NB4 (cell line): ENCODE measurements at regions not wholly inside any gene's neighbourhood (a gene's known extent, or its start where the extent isn't known, plus 50 kb on each side); places are given as distances from the start of the nearest gene placed in this dataset.
"Not testable (repeated sequence)": the region's sequence is repeated elsewhere in the genome, so short reads cannot be mapped to it uniquely, and the experiment has no call there.

ENCODE experiments used
- DNase-seq: peaks from one replicate; pipeline ENCODE4 v3.0.0; 2010; ENCODE audit warnings: low read depth
- H3K4me3 ChIP-seq: one replicate; pipeline ENCODE4 v1.5.1; 2011; ENCODE audit warnings: mild to moderate bottlenecking, low read depth, low read length, moderate library complexity
- CTCF ChIP-seq: IDR thresholded peaks from one replicate; pipeline ENCODE4 v1.5.1; 2012; ENCODE audit warnings: low read depth, low read length
- MAX ChIP-seq: IDR thresholded peaks from 2 replicates; pipeline ENCODE4 v1.6.1; 2011; ENCODE audit warnings: low read depth, low read length
- MYC ChIP-seq: IDR thresholded peaks from 2 replicates; pipeline ENCODE4 v1.6.1; 2011; ENCODE audit warnings: low read depth, low read length
- POLR2A ChIP-seq: IDR thresholded peaks from 2 replicates; pipeline ENCODE4 v1.6.1; 2011; ENCODE audit warnings: mild to moderate bottlenecking; ENCODE audit not compliant: insufficient read length; ENCODE audit errors: extremely low read depth

- no peak for DNase-seq
- TF ChIP-seq MYC (no peak), POLR2A (no peak), MAX (no peak), CTCF (no peak)
- no peak overlapping the region for H3K4me3 ChIP-seq
Observed at GRCh38 chr6:81933089-81933488, 180.6 kb upstream of the TENT5A start.

- H3K4me3 ChIP-seq, DNase-seq: not testable (repeated sequence)
Observed at GRCh38 chr6:81932448-81932847, 180.0 kb upstream of the TENT5A start.

GRCh38 chr6:81929828-81930227 lies 177.3 kb upstream of the TENT5A start:
- no peak for DNase-seq
- H3K4me3 ChIP-seq: no peak overlapping the region
- TF ChIP-seq MAX (no peak), CTCF (no peak)

DNA sequence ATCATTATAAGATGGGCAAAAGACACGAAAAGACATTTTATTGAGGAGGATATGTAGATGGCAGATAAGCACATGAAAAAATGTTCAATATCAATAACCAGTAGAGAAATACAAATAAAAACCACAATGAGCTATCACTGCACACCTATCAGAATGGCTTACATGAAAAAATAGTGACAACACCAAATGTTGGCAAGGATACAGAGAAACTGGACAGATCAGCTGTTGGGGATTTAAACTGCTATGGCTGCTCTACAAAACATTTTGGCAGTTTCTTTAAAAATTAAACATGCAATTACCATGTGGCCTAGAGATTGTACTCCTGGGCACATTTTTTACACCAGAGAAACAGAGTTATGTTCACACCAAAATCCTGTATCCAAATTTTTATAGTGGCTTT lies 172.7 kb upstream of the TENT5A start:
- no peak for DNase-seq
- TF ChIP-seq MYC (no peak), POLR2A (no peak), MAX (no peak), CTCF (no peak)

GRCh38 chr6:81909981-81910900 lies 157.8 kb upstream of the TENT5A start:
- no peak for TF ChIP-seq POLR2A
- no peak for TF ChIP-seq MYC
- no peak for TF ChIP-seq CTCF
- no peak for TF ChIP-seq MAX
- no peak for DNase-seq
- no peak overlapping the region for H3K4me3 ChIP-seq

More for the DNA sequence above, 172.7 kb upstream of the TENT5A start:
- H3K4me3 ChIP-seq: no peak overlapping the region

DNA sequence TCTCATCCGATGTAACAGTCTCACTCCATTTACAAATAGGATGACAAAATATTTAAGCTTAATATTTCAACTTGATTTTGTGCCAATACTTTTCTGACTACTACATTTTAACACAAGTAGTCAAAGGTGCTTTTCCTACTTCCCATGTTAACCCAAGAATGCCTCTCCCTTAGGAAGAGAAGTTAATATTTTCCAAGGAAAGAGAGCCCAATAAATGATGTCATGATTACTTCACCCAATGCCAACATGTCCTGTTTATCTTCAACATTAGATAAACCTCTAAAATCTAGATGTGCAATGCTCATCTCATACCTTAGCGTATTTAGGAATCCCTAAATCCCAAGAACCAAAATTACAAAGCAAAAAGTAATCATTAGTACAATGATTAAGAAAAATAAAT lies 156.7 kb upstream of the TENT5A start:
- DNase-seq: no peak
- no peak overlapping the region for H3K4me3 ChIP-seq
- TF ChIP-seq CTCF (no peak), MYC (no peak), MAX (no peak)
